Esophagus squamous epithelium (tissue), 4 donors: ENCODE measurements at regions not wholly inside any gene's neighbourhood (a gene's known extent, or its start where the extent isn't known, plus 50 kb on each side); places are given as distances from the start of the nearest gene placed in this dataset.

Experiments
- CTCF ChIP-seq, 6 experiments: fragments of 450-650 bp in 4 of 6; fragments of 200-600 bp in 2 of 6; sonication (generic) in 2 of 6; IDR thresholded peaks; one replicate each; pipeline ENCODE4 v1.5.1; 2016 to 2019; ENCODE audit warnings: antibody characterized with exemption in 6 of 6, mild to moderate bottlenecking in 4 of 6, moderate library complexity in 4 of 6
- POLR2A ChIP-seq, 4 donors: fragments of 450-650 bp; IDR thresholded peaks; one replicate each; pipeline ENCODE4 v1.6.1; 2017; ENCODE audit warnings: antibody characterized with exemption in 4 of 4, mild to moderate bottlenecking in 4 of 4, moderate library complexity in 3 of 4

DNA sequence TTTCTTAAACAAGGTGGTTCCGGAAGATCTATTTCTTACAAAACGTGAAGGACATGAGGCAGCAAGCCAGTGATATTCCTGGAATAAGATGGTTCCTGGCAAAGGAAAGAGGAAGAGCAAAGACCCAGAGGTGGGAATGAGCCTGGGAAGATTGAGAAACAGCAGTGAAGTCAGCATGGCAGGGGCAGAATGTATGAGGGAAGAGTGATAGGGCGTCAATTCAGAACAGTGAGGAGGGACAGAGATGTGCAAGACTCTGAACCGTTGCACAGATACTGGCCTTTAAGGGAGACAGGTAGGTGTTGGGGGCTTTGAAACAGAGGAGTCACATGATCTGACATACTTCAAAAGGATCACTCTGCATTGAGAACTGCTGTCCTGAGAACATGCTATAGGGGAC lies 338.3 kb downstream of the CBLN4 start:
- TF ChIP-seq CTCF (IDR thresholded peaks at IDR 0.05) (no peak), POLR2A (IDR thresholded peaks at IDR 0.05) (no peak)
